HL-60 (cell line): ENCODE measurements at regions not wholly inside any gene's neighbourhood (a gene's known extent, or its start where the extent isn't known, plus 50 kb on each side); places are given as distances from the start of the nearest gene placed in this dataset.

Source experiments
- POLR2AphosphoS5 ChIP-seq: IDR thresholded peaks from 2 replicates; pipeline ENCODE4 v1.6.1; 2012; ENCODE audit warnings: low read depth
- TF ChIP-seq, protein P1 (sequence below): IDR thresholded peaks from one replicate; pipeline ENCODE4 v1.5.1; 2011; ENCODE audit warnings: low read length, control low read depth, inconsistent platforms; ENCODE audit not compliant: insufficient read depth

DNA sequence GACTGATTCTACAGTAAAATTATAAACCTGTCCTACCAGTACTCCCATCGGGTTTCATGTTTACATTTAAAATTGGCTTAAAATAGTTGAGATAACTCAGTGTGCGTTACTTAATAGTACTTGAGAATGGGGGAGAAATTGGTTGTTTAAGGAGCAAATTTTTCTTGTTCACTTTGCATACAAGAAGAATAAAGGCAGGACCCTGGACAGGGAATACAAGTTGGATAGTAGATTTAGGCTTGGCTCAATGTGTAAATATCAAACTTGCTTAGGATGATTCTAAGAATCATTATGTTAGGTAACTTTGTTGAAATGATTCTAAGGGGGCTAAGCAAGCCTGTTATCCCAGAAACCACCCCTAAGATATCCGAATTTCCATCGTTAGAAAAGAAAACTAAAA lies 448.4 kb upstream of the TLE4 start:
- TF ChIP-seq, protein P1, sequence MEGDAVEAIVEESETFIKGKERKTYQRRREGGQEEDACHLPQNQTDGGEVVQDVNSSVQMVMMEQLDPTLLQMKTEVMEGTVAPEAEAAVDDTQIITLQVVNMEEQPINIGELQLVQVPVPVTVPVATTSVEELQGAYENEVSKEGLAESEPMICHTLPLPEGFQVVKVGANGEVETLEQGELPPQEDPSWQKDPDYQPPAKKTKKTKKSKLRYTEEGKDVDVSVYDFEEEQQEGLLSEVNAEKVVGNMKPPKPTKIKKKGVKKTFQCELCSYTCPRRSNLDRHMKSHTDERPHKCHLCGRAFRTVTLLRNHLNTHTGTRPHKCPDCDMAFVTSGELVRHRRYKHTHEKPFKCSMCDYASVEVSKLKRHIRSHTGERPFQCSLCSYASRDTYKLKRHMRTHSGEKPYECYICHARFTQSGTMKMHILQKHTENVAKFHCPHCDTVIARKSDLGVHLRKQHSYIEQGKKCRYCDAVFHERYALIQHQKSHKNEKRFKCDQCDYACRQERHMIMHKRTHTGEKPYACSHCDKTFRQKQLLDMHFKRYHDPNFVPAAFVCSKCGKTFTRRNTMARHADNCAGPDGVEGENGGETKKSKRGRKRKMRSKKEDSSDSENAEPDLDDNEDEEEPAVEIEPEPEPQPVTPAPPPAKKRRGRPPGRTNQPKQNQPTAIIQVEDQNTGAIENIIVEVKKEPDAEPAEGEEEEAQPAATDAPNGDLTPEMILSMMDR, result no peak
- TF ChIP-seq POLR2AphosphoS5, result no peak
